H1 (cell line): ENCODE measurements at regions not wholly inside any gene's neighbourhood (a gene's known extent, or its start where the extent isn't known, plus 50 kb on each side); places are given as distances from the start of the nearest gene placed in this dataset.

Experiments used
- CTCF ChIA-PET: fragments of 300-600 bp; sonication (Branson Sonifier 250); formaldehyde crosslinking; loops from one replicate; lab custom pipeline; 2021; ENCODE audit not compliant: partially characterized antibody; lab: Charles Lee
- POLR2A ChIA-PET: fragments of 300-600 bp; sonication (Branson Sonifier 250); formaldehyde crosslinking; loops from one replicate; lab custom pipeline; 2021; ENCODE audit warnings: inconsistent platforms; ENCODE audit not compliant: partially characterized antibody; lab: Charles Lee
- DNase-seq, 2 experiments: peaks; one replicate each; pipeline versions ENCODE4 v3.0.0 to v3.0.0-alpha.2; 2010 to 2022; ENCODE audit warnings: low spot score in 2 of 2, low read depth in 1 of 2, mixed read lengths in 1 of 2
- FAIRE-seq: peaks from 2 replicates; lab custom pipeline; 2011; peaks lifted over from hg19 to GRCh38; lab: Jason Lieb, UNC
- H2AFZ ChIP-seq: 2 replicates; pipeline ENCODE4 v1.8.1; 2012; ENCODE audit warnings: low read length, inconsistent platforms
- H2AK5ac ChIP-seq: 2 replicates; pipeline ENCODE4 v1.6.1; 2013; ENCODE audit warnings: low read depth, low read length
- H2BK120ac ChIP-seq: replicated peaks from 2 replicates; pipeline ENCODE3; 2013; ENCODE audit warnings: low read depth, low read length, inconsistent platforms
- H2BK12ac ChIP-seq: 2 replicates; pipeline ENCODE4 v1.6.1; 2013; ENCODE audit warnings: low read depth, low read length
- H2BK15ac ChIP-seq: 2 replicates; pipeline ENCODE4 v1.6.1; 2013; ENCODE audit warnings: low read length
- H2BK20ac ChIP-seq: 2 replicates; pipeline ENCODE4 v1.6.1; 2013; ENCODE audit warnings: low read length
- H2BK5ac ChIP-seq: 2 replicates; pipeline ENCODE4 v1.6.1; 2013; ENCODE audit warnings: low read depth, low read length
- H3K14ac ChIP-seq: 2 replicates; pipeline ENCODE4 v1.6.1; 2013; ENCODE audit warnings: inconsistent platforms; ENCODE audit not compliant: insufficient read length
- H3K18ac ChIP-seq: 2 replicates; pipeline ENCODE4 v1.6.1; 2013; ENCODE audit warnings: low read length; ENCODE audit errors: extremely low read depth
- H3K23ac ChIP-seq: 2 replicates; pipeline ENCODE4 v1.6.1; 2013; ENCODE audit warnings: inconsistent platforms; ENCODE audit not compliant: insufficient read length
- H3K23me2 ChIP-seq: 2 replicates; pipeline ENCODE4 v1.6.1; 2013; ENCODE audit warnings: low read depth, low read length
- H3K27ac ChIP-seq: 2 replicates; pipeline ENCODE4 v1.6.1; 2011; ENCODE audit warnings: low read depth, low read length, inconsistent platforms
- H3K27me3 ChIP-seq, 4 experiments: replicated peaks in 1 of 4; 1 replicate in 1 of 4; 2 replicates in 3 of 4; pipeline versions ENCODE4 v1.6.1 to v1.8.1; 2011 to 2013; ENCODE audit warnings: low read length in 3 of 4, mild to moderate bottlenecking in 3 of 4, inconsistent platforms in 2 of 4, mixed read lengths in 2 of 4, moderate library complexity in 1 of 4; ENCODE audit not compliant: control insufficient read depth in 3 of 4, insufficient read depth in 3 of 4; ENCODE audit errors: extremely low read depth in 1 of 4
- H3K36me3 ChIP-seq, 4 experiments: 2 replicates each; pipeline versions ENCODE4 v1.6.1 to v1.8.1; 2011 to 2013; ENCODE audit warnings: mild to moderate bottlenecking in 4 of 4, low read length in 3 of 4, moderate library complexity in 2 of 4, control low read depth in 1 of 4, inconsistent platforms in 1 of 4; ENCODE audit not compliant: insufficient read depth in 4 of 4, control insufficient read depth in 2 of 4
- H3K4ac ChIP-seq: replicated peaks from 2 replicates; pipeline ENCODE3; 2013; ENCODE audit warnings: low read length, low read depth, mixed read lengths, inconsistent platforms; ENCODE audit not compliant: insufficient read length
- H3K4me1 ChIP-seq, 4 experiments: replicated peaks in 1 of 4; 1 replicate in 1 of 4; 2 replicates in 3 of 4; pipeline versions ENCODE4 v1.6.1 to v1.8.1; 2011 to 2013; ENCODE audit warnings: low read length in 3 of 4, inconsistent platforms in 2 of 4, mixed read lengths in 1 of 4; ENCODE audit not compliant: insufficient read depth in 4 of 4, control insufficient read depth in 3 of 4
- H3K4me2 ChIP-seq, 2 experiments: 2 replicates each; pipeline versions ENCODE4 v1.6.1 to v1.8.1; 2011 to 2013; ENCODE audit warnings: low read depth in 2 of 2, low read length in 2 of 2, control low read depth in 1 of 2, inconsistent platforms in 1 of 2, mild to moderate bottlenecking in 1 of 2; ENCODE audit not compliant: insufficient read depth in 1 of 2
- H3K4me3 ChIP-seq, 4 experiments: fragments of 200-600, 300-600 bp in 1 of 4; sonication (generic), shearing (Covaris generic), sonication (Bioruptor Twin) in 1 of 4; 2 replicates each; pipeline versions ENCODE4 v1.5.1 to v1.8.1; 2011 to 2016; ENCODE audit warnings: low read length in 4 of 4, low read depth in 3 of 4, control low read depth in 2 of 4, inconsistent platforms in 2 of 4, mild to moderate bottlenecking in 2 of 4, mixed read lengths in 1 of 4, moderate library complexity in 1 of 4; ENCODE audit not compliant: insufficient read depth in 2 of 4; ENCODE audit errors: extremely low read depth in 1 of 4
- H3K56ac ChIP-seq: replicated peaks from 2 replicates; pipeline ENCODE3; 2013; ENCODE audit warnings: low read depth, mild to moderate bottlenecking, mixed read lengths, low read length, inconsistent platforms; ENCODE audit not compliant: insufficient read length
- H3K79me1 ChIP-seq: 2 replicates; pipeline ENCODE4 v1.6.1; 2013; ENCODE audit warnings: low read depth, low read length, control low read depth
- H3K79me2 ChIP-seq, 2 experiments: 2 replicates each; pipeline versions ENCODE4 v1.6.1 to v1.8.1; 2012 to 2013; ENCODE audit warnings: low read length in 2 of 2, mild to moderate bottlenecking in 2 of 2, inconsistent platforms in 1 of 2; ENCODE audit not compliant: insufficient read depth in 2 of 2, control insufficient read depth in 1 of 2
- H3K9ac ChIP-seq, 4 experiments: replicated peaks in 1 of 4; 1 replicate in 1 of 4; 2 replicates in 3 of 4; pipeline versions ENCODE4 v1.6.1 to v1.8.1; 2011 to 2013; ENCODE audit warnings: low read depth in 3 of 4, low read length in 3 of 4, control low read depth in 2 of 4, mild to moderate bottlenecking in 2 of 4, moderate library complexity in 2 of 4, inconsistent platforms in 1 of 4; ENCODE audit errors: extremely low read depth in 1 of 4
- H3K9me3 ChIP-seq, 2 experiments: 2 replicates each; pipeline versions ENCODE4 v1.6.1 to v1.8.1; 2012 to 2013; ENCODE audit warnings: mild to moderate bottlenecking in 2 of 2, moderate library complexity in 2 of 2, control low read depth in 1 of 2, inconsistent platforms in 1 of 2, low read depth in 1 of 2, low read length in 1 of 2, mixed read lengths in 1 of 2; ENCODE audit not compliant: insufficient read depth in 2 of 2
- H4K20me1 ChIP-seq, 2 experiments: replicated peaks in 1 of 2; 2 replicates each; pipeline versions ENCODE3 to v1.8.1; 2011 to 2013; ENCODE audit warnings: inconsistent platforms in 2 of 2, low read length in 2 of 2, mild to moderate bottlenecking in 1 of 2; ENCODE audit not compliant: insufficient read depth in 2 of 2, control insufficient read depth in 1 of 2
- H4K5ac ChIP-seq: 2 replicates; pipeline ENCODE4 v1.6.1; 2013; ENCODE audit warnings: low read length, low read depth, mixed read lengths, inconsistent platforms; ENCODE audit not compliant: insufficient read length
- H4K8ac ChIP-seq: 2 replicates; pipeline ENCODE4 v1.8.0; 2013; ENCODE audit warnings: mild to moderate bottlenecking, moderate library complexity, low read length, inconsistent platforms; ENCODE audit not compliant: insufficient read depth; ENCODE audit errors: extremely low read depth
- H4K91ac ChIP-seq: replicated peaks from 2 replicates; pipeline ENCODE3; 2013; ENCODE audit warnings: low read length, mixed read lengths, inconsistent platforms; ENCODE audit not compliant: insufficient read length
- ATF2 ChIP-seq: IDR thresholded peaks from 2 replicates; pipeline ENCODE4 v1.6.1; 2012; ENCODE audit warnings: low read length, inconsistent platforms
- ATF3 ChIP-seq: IDR thresholded peaks from 2 replicates; pipeline ENCODE4 v1.6.1; 2011; ENCODE audit warnings: low read depth, mild to moderate bottlenecking, low read length; ENCODE audit not compliant: insufficient read depth
- CEBPB ChIP-seq: IDR thresholded peaks from 2 replicates; pipeline ENCODE4 v1.6.1; 2012; ENCODE audit warnings: low read depth, low read length
- FOSL1 ChIP-seq: IDR thresholded peaks from 2 replicates; pipeline ENCODE4 v1.6.1; 2011; ENCODE audit warnings: mild to moderate bottlenecking, low read depth, low read length, moderate library complexity; ENCODE audit not compliant: insufficient read depth
- POU5F1 ChIP-seq: IDR thresholded peaks from 2 replicates; pipeline ENCODE4 v1.6.1; 2011; ENCODE audit warnings: low read depth, mild to moderate bottlenecking, low read length, moderate library complexity
- RBBP5 ChIP-seq: IDR thresholded peaks from 2 replicates; pipeline ENCODE4 v1.7.1; 2012; ENCODE audit warnings: low read depth, mild to moderate bottlenecking, inconsistent platforms, low read length, moderate library complexity, borderline replicate concordance
- WGBS, 2 experiments: shearing (Covaris generic) in 1 of 2; methylation state at CpG; one replicate each; pipeline versions ENCODE4 v1.1.6 to v1.1.7; 2013 to 2015; ENCODE audit warnings: low lambda C conversion rate in 2 of 2, mixed read lengths in 2 of 2, inconsistent platforms in 1 of 2, low coverage in 1 of 2, missing lambda C conversion rate in 1 of 2; ENCODE audit not compliant: insufficient replicate concordance in 2 of 2, insufficient coverage in 1 of 2, insufficient read length in 1 of 2; ENCODE audit errors: extremely low coverage in 1 of 2, missing lambda C conversion rate in 1 of 2; 5-methylcytosine and 5-hydroxymethylcytosine counted together
- TF ChIP-seq, protein P1 (sequence below), 3 experiments: IDR thresholded peaks; 1 replicate in 2 of 3; 2 replicates in 1 of 3; pipeline versions ENCODE4 v1.5.1 to v1.6.1; 2011; ENCODE audit warnings: low read length in 3 of 3, mild to moderate bottlenecking in 3 of 3, inconsistent platforms in 2 of 3, low read depth in 1 of 3, moderate library complexity in 1 of 3; ENCODE audit not compliant: insufficient read depth in 1 of 3; ENCODE audit errors: control extremely low read depth in 1 of 3
- TF ChIP-seq, protein P2 (sequence below): IDR thresholded peaks from 2 replicates; pipeline ENCODE4 v1.6.1; 2012; ENCODE audit warnings: inconsistent platforms

DNA sequence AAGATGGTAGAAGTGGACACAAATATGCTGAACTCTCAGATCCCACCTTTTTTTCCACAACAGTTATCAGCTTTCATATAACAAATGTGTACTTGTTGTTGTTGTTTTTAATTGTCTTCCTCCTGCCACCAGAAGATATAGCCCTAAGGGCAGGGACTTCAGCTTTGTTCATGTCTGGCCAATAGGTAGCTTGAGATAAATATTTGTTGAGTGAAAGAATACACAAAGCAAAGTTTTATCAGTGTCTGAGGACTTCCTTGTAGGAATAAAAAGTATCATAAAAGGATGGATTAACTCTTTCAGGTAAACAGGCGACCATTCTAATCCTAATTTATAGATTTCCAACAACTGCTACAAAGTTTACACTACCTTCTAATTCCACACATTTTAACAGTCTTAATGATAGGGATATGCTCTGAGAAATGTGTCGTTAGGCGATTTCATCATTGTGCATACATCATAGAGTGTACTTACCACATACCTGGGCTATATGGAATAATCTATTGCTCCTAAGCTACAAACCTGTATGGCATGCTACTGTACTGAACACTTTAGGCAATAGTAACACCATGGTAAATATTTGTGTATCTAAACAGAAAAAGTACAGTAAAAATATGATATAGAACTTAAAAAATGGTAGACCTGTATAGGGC is 186.1 kb downstream of the ATOH1 start:
- H3K4me3 ChIP-seq, result no peak overlapping the region
- H2BK20ac ChIP-seq, result no peak overlapping the region
- H4K8ac ChIP-seq, result no peak overlapping the region
- no peaks in the 10 kb centered on the region for H4K20me1 ChIP-seq
- H3K56ac ChIP-seq, result no peak overlapping the region
- FAIRE-seq, result no peak
- H3K23me2 ChIP-seq, result no peaks in the 10 kb centered on the region
- H2BK12ac ChIP-seq, result no peak overlapping the region
- no peaks in the 10 kb centered on the region for H3K9me3 ChIP-seq
- WGBS, 2 experiments, result 94% methylated on average over 3 of the region's 3 CpGs; no CpG with 5 or more reads in 1 of the 2 experiments
- H2AFZ ChIP-seq, result no peak overlapping the region
- no peak overlapping the region for H4K5ac ChIP-seq
- H3K23ac ChIP-seq, result no peak overlapping the region
- no peak overlapping the region for H3K9ac ChIP-seq
- H3K27ac ChIP-seq, result no peak overlapping the region
- ChIA-PET CTCF (no interaction called here), POLR2A (no interaction called here)
- no peak overlapping the region for H2BK15ac ChIP-seq
- DNase-seq, result no peak
- H2BK120ac ChIP-seq, result no peak overlapping the region
- no peak overlapping the region for H4K91ac ChIP-seq
- no peaks in the 10 kb centered on the region for H3K79me2 ChIP-seq
- no peak overlapping the region for H2BK5ac ChIP-seq
- H3K4me2 ChIP-seq, result no peak overlapping the region
- H3K18ac ChIP-seq, result no peak overlapping the region
- no peaks in the 10 kb centered on the region for H3K4me1 ChIP-seq
- no peak overlapping the region for H2AK5ac ChIP-seq
- H3K14ac ChIP-seq, result no peak overlapping the region
- H3K79me1 ChIP-seq, result no peaks in the 10 kb centered on the region
- no peak overlapping the region for H3K4ac ChIP-seq
- no peaks in the 10 kb centered on the region for H3K27me3 ChIP-seq
- no peaks in the 10 kb centered on the region for H3K36me3 ChIP-seq
- TF ChIP-seq ATF3 (no peak), FOSL1 (no peak), RBBP5 (no peak), CEBPB (no peak), ATF2 (no peak), POU5F1 (no peak)
- TF ChIP-seq, protein P1, sequence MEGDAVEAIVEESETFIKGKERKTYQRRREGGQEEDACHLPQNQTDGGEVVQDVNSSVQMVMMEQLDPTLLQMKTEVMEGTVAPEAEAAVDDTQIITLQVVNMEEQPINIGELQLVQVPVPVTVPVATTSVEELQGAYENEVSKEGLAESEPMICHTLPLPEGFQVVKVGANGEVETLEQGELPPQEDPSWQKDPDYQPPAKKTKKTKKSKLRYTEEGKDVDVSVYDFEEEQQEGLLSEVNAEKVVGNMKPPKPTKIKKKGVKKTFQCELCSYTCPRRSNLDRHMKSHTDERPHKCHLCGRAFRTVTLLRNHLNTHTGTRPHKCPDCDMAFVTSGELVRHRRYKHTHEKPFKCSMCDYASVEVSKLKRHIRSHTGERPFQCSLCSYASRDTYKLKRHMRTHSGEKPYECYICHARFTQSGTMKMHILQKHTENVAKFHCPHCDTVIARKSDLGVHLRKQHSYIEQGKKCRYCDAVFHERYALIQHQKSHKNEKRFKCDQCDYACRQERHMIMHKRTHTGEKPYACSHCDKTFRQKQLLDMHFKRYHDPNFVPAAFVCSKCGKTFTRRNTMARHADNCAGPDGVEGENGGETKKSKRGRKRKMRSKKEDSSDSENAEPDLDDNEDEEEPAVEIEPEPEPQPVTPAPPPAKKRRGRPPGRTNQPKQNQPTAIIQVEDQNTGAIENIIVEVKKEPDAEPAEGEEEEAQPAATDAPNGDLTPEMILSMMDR (IDR thresholded peaks at IDR 0.05; ENCODE audit: control extremely low read depth in 1 of 3, insufficient read depth in 1 of 3, low read depth in 1 of 3, low read length in 3 of 3), result no peak
- TF ChIP-seq, protein P2, sequence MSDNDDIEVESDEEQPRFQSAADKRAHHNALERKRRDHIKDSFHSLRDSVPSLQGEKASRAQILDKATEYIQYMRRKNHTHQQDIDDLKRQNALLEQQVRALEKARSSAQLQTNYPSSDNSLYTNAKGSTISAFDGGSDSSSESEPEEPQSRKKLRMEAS, result no peak
